H9 (cell line): ENCODE measurements at regions not wholly inside any gene's neighbourhood (a gene's known extent, or its start where the extent isn't known, plus 50 kb on each side); places are given as distances from the start of the nearest gene placed in this dataset.

Experiments
- DNase-seq: peaks from one replicate; pipeline ENCODE4 v3.0.0-alpha.2; 2017
- H2AFZ ChIP-seq: one replicate; pipeline ENCODE4 v1.6.1; 2013; ENCODE audit warnings: mild to moderate bottlenecking, low read length, control low read depth, moderate library complexity
- H2AK5ac ChIP-seq: 2 replicates; pipeline ENCODE4 v1.6.1; 2013; ENCODE audit warnings: low read length, control low read depth, mixed read lengths; ENCODE audit not compliant: insufficient read length
- H2BK120ac ChIP-seq: one replicate; pipeline ENCODE4 v1.6.1; 2013; ENCODE audit warnings: low read depth, mild to moderate bottlenecking, low read length, control low read depth, inconsistent platforms; ENCODE audit not compliant: poor library complexity, severe bottlenecking
- H2BK12ac ChIP-seq: 2 replicates; pipeline ENCODE4 v1.6.1; 2013; ENCODE audit warnings: low read length, control low read depth, mixed read lengths, low read depth; ENCODE audit not compliant: insufficient read length
- H2BK15ac ChIP-seq: 2 replicates; pipeline ENCODE4 v1.6.1; 2013; ENCODE audit warnings: low read depth, low read length, control low read depth
- H2BK20ac ChIP-seq: one replicate; pipeline ENCODE4 v1.6.1; 2013; ENCODE audit warnings: low read depth, mild to moderate bottlenecking, low read length, control low read depth, inconsistent platforms; ENCODE audit not compliant: poor library complexity, severe bottlenecking
- H2BK5ac ChIP-seq: 2 replicates; pipeline ENCODE4 v1.6.1; 2013; ENCODE audit warnings: low read length, control low read depth, mixed read lengths; ENCODE audit not compliant: insufficient read length
- H3K14ac ChIP-seq: 2 replicates; pipeline ENCODE4 v1.6.1; 2013; ENCODE audit warnings: low read length, control low read depth; ENCODE audit not compliant: insufficient read depth
- H3K18ac ChIP-seq: 2 replicates; pipeline ENCODE4 v1.6.1; 2013; ENCODE audit warnings: low read depth, mild to moderate bottlenecking, mixed read lengths, low read length, control low read depth; ENCODE audit not compliant: insufficient read length
- H3K23ac ChIP-seq: 2 replicates; pipeline ENCODE4 v1.6.1; 2013; ENCODE audit warnings: low read length, control low read depth, mixed read lengths, low read depth; ENCODE audit not compliant: insufficient read length
- H3K23me2 ChIP-seq: 2 replicates; pipeline ENCODE4 v1.6.1; 2013; ENCODE audit warnings: low read depth, mild to moderate bottlenecking, mixed read lengths, low read length, control low read depth; ENCODE audit not compliant: insufficient read length, poor library complexity, severe bottlenecking
- H3K27ac ChIP-seq: 2 replicates; pipeline ENCODE4 v1.5.1; 2013; ENCODE audit warnings: low read length, control low read depth, mixed read lengths, low read depth; ENCODE audit not compliant: insufficient read length
- H3K27me3 ChIP-seq: 2 replicates; pipeline ENCODE4 v1.6.1; 2013; ENCODE audit warnings: low read length, control low read depth, inconsistent platforms; ENCODE audit not compliant: insufficient read depth
- H3K4ac ChIP-seq: 2 replicates; pipeline ENCODE4 v1.6.1; 2013; ENCODE audit warnings: low read depth, mild to moderate bottlenecking, control low read depth, inconsistent platforms, low read length, moderate library complexity
- H3K4me1 ChIP-seq: 2 replicates; pipeline ENCODE4 v1.6.1; 2013; ENCODE audit warnings: low read length, control low read depth, inconsistent platforms; ENCODE audit not compliant: insufficient read depth
- H3K4me2 ChIP-seq: 2 replicates; pipeline ENCODE4 v1.6.1; 2013; ENCODE audit warnings: low read length, control low read depth, mixed read lengths; ENCODE audit not compliant: insufficient read length, insufficient read depth
- H3K56ac ChIP-seq: 2 replicates; pipeline ENCODE4 v1.6.1; 2013; ENCODE audit warnings: low read depth, mild to moderate bottlenecking, mixed read lengths, low read length, control low read depth; ENCODE audit not compliant: insufficient read length
- H3K79me1 ChIP-seq: 2 replicates; pipeline ENCODE4 v1.6.1; 2013; ENCODE audit warnings: low read depth, mild to moderate bottlenecking, moderate library complexity, low read length, control low read depth, inconsistent platforms; ENCODE audit not compliant: insufficient read depth, poor library complexity, severe bottlenecking
- H3K79me2 ChIP-seq: 2 replicates; pipeline ENCODE4 v1.6.1; 2013; ENCODE audit warnings: low read length, control low read depth, inconsistent platforms; ENCODE audit not compliant: insufficient read depth
- H3K9ac ChIP-seq: 2 replicates; pipeline ENCODE4 v1.6.1; 2013; ENCODE audit warnings: low read length, control low read depth, mixed read lengths; ENCODE audit not compliant: insufficient read length; ENCODE audit errors: extremely low read depth
- H3K9me3 ChIP-seq: one replicate; pipeline ENCODE4 v1.6.1; 2013; ENCODE audit warnings: low read depth, low read length, inconsistent platforms; ENCODE audit not compliant: control insufficient read depth
- H3T11ph ChIP-seq: one replicate; pipeline ENCODE4 v1.6.1; 2013; ENCODE audit warnings: mild to moderate bottlenecking, low read length, control low read depth, inconsistent platforms
- H4K20me1 ChIP-seq: one replicate; pipeline ENCODE4 v1.6.1; 2013; ENCODE audit not compliant: control insufficient read depth, insufficient read length, insufficient read depth
- H4K5ac ChIP-seq: 2 replicates; pipeline ENCODE4 v1.6.1; 2013; ENCODE audit warnings: low read depth, mild to moderate bottlenecking, mixed read lengths, low read length, control low read depth; ENCODE audit not compliant: insufficient read length
- H4K8ac ChIP-seq: replicated peaks from 2 replicates; pipeline ENCODE4 v1.6.1; 2013; ENCODE audit warnings: low read length, control low read depth, mixed read lengths, low read depth; ENCODE audit not compliant: insufficient read length
- H4K91ac ChIP-seq: 2 replicates; pipeline ENCODE4 v1.6.1; 2013; ENCODE audit warnings: low read depth, mild to moderate bottlenecking, moderate library complexity, mixed read lengths, low read length, control low read depth; ENCODE audit not compliant: insufficient read length
- H3K27ac Mint-ChIP-seq, 3 experiments: 2 replicates in 2 of 3; 3 replicates in 1 of 3; pipeline ENCODE4 v1.8.0; 2020 to 2021; ENCODE audit warnings: mixed read lengths in 3 of 3, mild to moderate bottlenecking in 1 of 3, moderate library complexity in 1 of 3
- H3K27me3 Mint-ChIP-seq: 2 replicates; pipeline ENCODE4 v1.8.0; 2021; ENCODE audit warnings: low read depth, mild to moderate bottlenecking, moderate library complexity, mixed read lengths
- H3K36me3 Mint-ChIP-seq, 3 experiments: 2 replicates in 2 of 3; 3 replicates in 1 of 3; pipeline ENCODE4 v1.8.0; 2020 to 2021; ENCODE audit warnings: low read depth in 3 of 3, mixed read lengths in 3 of 3; ENCODE audit not compliant: insufficient read depth in 1 of 3
- H3K4me1 Mint-ChIP-seq, 2 experiments: 2 replicates each; pipeline ENCODE4 v1.8.0; 2020; ENCODE audit warnings: mixed read lengths in 2 of 2
- H3K4me3 Mint-ChIP-seq, 2 experiments: 2 replicates in 1 of 2; 3 replicates in 1 of 2; pipeline ENCODE4 v1.8.0; 2020 to 2021; ENCODE audit warnings: mild to moderate bottlenecking in 2 of 2, mixed read lengths in 2 of 2, moderate library complexity in 1 of 2
- H3K9me3 Mint-ChIP-seq, 2 experiments: 2 replicates in 1 of 2; 3 replicates in 1 of 2; pipeline ENCODE4 v1.8.0; 2020; ENCODE audit warnings: mild to moderate bottlenecking in 2 of 2, mixed read lengths in 2 of 2, moderate library complexity in 1 of 2
- CTCF ChIP-seq: fragments of 200-600 bp; sonication (generic); conservative IDR thresholded peaks from 3 replicates; pipeline ENCODE4 v1.8.0; 2021; ENCODE audit warnings: antibody characterized with exemption, mild to moderate bottlenecking
- WGBS: extraction: QIAGEN DNeasy Blood & Tissue Kit; methylation state at CpG from one replicate; pipeline ENCODE4 v1.1.7; 2013; ENCODE audit warnings: missing lambda C conversion rate, low lambda C conversion rate, mixed read lengths; ENCODE audit not compliant: insufficient read length; ENCODE audit errors: extremely low coverage; 5-methylcytosine and 5-hydroxymethylcytosine counted together

GRCh38 chr3:1026395-1026794 lies 66.4 kb upstream of the CNTN6 start:
- no peak overlapping the region for H3K27ac ChIP-seq
- no peak overlapping the region for H3K4ac ChIP-seq
- H2BK20ac ChIP-seq, result no peak overlapping the region
- H4K5ac ChIP-seq, result no peak overlapping the region
- H3K4me1 ChIP-seq, result no peaks in the 10 kb centered on the region
- H3K23ac ChIP-seq, result no peak overlapping the region
- H3K9me3 ChIP-seq, result no peaks in the 10 kb centered on the region
- H3K9ac ChIP-seq, result no peak overlapping the region
- H3K4me2 ChIP-seq, result no peak overlapping the region
- no peaks in the 10 kb centered on the region for H3K79me1 ChIP-seq
- no peak overlapping the region for H3T11ph ChIP-seq
- no peak overlapping the region for H2BK5ac ChIP-seq
- no peaks in the 10 kb centered on the region; a peak in 1 of 7 replicates for H3K36me3 Mint-ChIP-seq
- H4K8ac ChIP-seq, result no peak overlapping the region
- H4K91ac ChIP-seq, result no peak overlapping the region
- H3K9me3 Mint-ChIP-seq, result peaks cover 0 to 2% of the 10 kb centered on the region in 2 experiments; a peak in 3 of 5 replicates
- no peak for DNase-seq
- H2AFZ ChIP-seq, result no peak overlapping the region
- no peaks in the 10 kb centered on the region for H3K79me2 ChIP-seq
- no peak overlapping the region for H3K27ac Mint-ChIP-seq
- no peaks in the 10 kb centered on the region for H4K20me1 ChIP-seq
- H3K18ac ChIP-seq, result no peak overlapping the region
- H3K4me1 Mint-ChIP-seq, result no peaks in the 10 kb centered on the region
- no peak overlapping the region for H2AK5ac ChIP-seq
- no peaks in the 10 kb centered on the region; the same call in none of the 2 replicates for H3K27me3 Mint-ChIP-seq
- WGBS, result no CpG with 5 or more reads among the region's 2 CpGs
- no peaks in the 10 kb centered on the region for H3K23me2 ChIP-seq
- H2BK120ac ChIP-seq, result no peak overlapping the region
- H3K56ac ChIP-seq, result no peak overlapping the region
- H2BK12ac ChIP-seq, result no peak overlapping the region
- TF ChIP-seq CTCF, result no peak
- no peak overlapping the region for H2BK15ac ChIP-seq
- no peak overlapping the region for H3K14ac ChIP-seq
- H3K4me3 Mint-ChIP-seq, result no peak overlapping the region
- no peaks in the 10 kb centered on the region for H3K27me3 ChIP-seq
